Stimulated activated CD8-positive, alpha-beta memory T cell treated with anti-CD3 and anti-CD28 coated beads, Interleukin-4, amount 100 ng/mL, for 48 hours (primary cell): ENCODE measurements at regions not wholly inside any gene's neighbourhood (a gene's known extent, or its start where the extent isn't known, plus 50 kb on each side); places are given as distances from the start of the nearest gene placed in this dataset.

Experiments used
- DNase-seq: peaks from one replicate; pipeline ENCODE4 v3.0.0-alpha.2; 2020

DNA sequence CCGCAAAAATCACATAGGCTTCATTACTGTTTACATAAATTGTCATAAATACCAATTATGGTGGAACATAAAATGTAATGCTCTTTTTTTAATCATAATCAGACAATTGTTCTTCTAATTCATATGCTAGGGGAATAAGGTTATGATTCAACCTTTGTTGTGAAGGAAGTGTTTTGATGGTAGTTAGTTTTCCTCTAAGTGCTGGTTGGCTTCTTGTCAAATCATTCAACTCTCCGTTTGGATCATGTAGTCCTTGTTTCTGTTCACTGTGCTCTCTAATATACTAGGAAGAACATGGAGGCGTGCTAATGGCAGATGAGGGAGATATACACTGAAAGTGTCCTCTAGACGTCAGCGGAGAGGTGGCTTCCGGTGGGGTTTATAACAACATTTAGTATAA, 1938.0 kb upstream of the PIK3C3 start:
- no peak for DNase-seq

DNA sequence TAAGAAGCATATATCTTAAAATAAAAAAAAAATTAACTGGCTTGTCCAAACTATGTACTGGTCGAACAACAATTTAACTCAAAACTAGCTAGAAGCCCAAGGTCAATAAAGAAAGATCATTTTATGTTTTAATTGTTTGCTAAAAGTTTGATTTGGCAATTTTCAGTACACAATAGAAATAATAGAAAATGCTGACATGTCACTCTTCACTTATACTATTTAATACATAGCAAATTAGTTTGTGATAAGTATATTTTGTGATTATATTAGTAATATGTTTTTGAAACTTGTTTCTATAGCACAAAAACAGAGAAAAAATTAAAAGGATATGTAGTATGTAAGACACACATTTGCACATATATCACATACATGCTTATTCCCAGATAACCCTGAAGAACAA, 1938.6 kb upstream of the PIK3C3 start:
- DNase-seq = no peak

DNA sequence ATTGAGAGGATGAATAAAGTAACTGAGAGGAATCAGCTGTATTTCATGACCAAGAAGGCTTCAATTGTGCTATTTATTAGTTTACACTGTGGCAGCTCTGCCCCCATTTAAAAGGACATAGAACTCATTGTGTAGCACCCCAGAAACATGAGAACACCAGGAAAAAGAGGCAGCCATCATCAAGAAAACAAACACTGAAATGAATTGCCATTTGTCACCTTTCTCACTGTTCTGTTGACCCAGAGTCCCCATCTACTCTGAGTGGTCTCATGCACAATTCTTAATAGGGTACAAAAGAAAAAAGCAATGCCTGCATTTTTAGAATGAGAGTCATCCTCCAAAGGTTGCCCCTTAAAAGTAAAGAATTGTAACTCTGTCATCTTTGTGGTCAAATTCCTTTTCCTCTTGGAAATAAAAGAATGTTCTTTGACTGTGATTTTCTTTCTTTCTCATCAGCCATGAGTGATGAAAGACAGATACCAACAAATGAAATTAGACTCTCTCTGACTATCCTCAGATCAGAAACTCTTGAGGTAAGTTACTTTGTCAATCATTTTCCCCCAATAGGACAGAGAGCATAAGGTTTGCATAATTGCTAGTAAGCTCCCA, 1941.9 kb upstream of the PIK3C3 start:
- no peak for DNase-seq

DNA sequence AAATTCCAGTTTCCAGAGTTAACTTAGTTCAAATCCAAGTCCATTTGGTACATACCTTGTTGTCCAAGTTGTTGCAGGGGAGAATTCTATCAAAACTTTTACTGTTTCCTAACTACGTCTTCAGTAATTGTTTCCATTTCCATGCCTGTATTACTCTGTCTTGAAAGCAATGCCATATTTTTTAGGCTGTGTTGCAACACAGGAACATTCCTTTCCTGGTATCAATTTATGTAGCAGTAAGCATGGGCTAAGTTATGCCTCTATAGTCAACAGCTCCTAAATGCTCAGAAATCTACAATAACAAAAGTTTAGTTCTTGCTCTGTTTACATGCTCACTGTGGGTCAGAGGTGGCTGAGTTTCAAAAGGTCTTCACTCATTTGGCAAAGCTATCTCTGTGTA, 1943.8 kb upstream of the PIK3C3 start:
- DNase-seq = no peak

DNA sequence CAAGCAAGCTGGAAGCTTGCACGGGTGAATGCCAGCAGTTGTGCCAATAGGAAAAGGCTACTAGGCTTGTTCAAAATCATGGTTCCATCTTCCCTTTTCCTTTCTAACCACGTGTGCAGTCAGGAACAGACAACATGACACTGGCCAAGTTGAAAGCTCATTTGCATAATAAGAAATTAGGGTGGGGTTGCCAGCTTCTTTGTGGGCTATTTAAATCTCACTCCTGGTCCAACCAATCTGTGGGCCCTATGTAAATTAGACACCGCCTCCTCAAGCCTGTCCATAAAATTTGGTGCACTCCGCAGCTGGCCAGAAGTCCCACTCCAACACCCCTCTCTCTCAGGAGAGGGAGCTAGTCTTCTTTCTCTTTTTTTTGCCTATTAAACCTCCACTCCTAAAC, 1948.4 kb upstream of the PIK3C3 start:
- no peak for DNase-seq

DNA sequence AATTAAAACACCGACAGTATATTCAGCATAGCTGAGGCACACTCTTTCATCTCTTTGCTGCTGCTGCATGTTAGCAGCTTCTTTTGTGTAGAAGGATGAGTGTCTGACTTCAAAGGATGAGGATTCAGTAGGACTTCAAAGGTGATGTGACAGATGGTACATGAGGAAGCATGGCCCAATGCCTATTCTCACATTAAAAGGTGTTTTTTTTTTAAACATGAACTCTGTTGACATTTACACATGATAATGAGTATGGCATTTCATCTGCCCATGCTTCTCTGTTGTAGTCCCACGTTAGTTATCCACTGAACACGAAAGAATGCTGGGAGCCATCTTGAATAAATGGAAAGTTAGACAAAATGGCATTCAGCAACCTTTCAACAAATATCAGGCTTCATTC, 1950.8 kb upstream of the PIK3C3 start:
- DNase-seq = no peak

DNA sequence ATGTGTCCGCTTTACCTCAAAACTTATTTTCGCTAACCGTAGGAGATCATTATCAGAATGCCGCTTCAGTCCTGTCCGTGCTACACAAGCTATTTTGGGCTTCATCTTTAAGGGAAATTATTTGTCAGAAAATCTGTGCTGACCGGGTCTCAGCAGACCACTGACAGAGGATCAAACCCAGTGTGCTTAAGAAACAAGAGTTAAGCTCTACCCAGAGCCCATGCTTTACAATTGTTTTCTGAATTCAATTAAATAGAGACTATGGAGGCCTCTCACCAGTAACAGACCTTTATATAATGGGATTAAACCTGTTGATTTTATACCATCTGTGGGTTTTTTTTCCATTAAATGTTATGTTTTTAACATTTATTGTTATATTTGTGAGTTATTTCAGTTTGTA, 1956.7 kb upstream of the PIK3C3 start:
- no peak for DNase-seq

DNA sequence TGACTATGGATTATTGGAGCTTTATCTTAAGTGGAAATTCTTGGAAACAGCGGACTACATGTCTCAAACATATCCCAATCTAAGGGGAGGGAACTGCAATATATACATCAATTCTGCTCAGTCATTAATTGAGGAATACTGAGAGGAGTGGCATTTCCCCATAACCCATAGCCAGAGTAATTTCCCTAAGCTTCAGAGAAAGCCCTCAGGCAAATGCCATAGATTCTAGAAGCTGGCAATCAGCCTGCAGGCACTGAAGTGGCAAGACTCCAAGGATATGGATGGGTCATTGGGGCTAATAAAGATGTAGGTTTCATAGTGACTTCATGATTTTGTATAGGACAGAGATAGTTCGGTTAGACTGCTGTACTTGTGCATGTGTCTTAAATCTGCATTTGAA, 1960.5 kb upstream of the PIK3C3 start:
- no peak for DNase-seq

DNA sequence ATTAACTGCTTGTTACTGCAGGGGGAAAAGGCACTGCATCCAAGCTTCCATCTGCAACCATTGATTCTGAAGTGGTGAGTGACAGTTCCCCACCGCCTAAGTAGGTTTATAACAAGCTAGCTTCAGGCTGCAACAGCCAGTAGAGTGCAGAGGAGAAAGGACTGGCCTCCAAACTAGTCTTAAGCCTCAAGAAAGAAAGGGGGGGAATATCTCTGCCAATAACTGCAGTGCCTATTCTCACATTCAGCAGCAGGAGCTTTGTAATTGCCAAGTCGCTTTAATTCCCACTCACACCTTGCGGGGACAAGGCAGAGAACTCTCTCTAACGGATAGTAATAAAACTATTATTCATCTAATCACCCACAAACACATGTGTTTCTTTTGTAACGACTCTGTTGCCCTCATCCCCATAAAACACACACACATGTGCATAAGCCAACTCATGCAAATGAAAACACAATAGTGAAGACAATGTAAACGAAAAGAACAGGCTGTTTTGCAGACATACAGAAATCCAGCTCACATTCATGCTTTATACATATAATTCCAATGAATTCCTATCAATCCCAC, 1963.3 kb upstream of the PIK3C3 start:
- no peak for DNase-seq

DNA sequence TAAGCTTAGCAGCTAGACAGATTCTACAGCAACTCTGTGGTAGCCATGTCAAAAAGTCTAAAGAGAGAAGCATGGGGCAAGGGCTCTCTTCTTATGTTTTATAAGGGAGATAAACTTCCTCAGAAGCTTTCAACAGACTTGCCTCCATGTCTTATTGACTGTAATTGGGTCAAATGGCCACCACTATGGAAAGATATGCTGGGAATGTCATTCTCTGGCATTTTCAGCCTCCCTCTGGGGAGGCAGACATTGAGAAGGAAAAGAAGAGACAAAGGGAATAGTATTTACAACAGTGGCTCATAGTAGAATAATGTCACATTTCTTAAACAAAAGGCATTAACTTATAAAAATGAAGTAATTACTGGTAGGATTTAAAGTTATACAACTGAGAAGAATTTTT, 1964.5 kb upstream of the PIK3C3 start:
- no peak for DNase-seq

DNA sequence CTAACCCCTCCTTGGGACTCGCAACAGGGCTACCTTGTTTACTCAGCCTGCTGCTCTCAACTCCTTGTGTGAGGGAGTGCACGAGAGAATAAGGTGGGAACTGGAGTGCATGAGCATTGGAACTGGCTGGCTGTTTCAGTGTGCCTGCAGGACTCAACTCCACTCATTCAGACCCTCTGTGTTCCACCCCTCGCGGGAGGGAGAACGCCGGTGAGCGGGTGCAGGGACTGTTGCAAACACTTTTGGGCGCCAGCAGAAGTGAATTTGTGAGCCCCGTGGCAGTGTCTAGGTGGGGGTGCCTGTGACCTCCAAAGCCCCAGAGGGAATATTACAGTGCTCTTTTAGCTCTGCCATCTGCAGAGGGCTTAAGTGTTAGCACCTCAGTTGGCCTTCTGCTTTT, 1978.3 kb upstream of the PIK3C3 start:
- DNase-seq = no peak

DNA sequence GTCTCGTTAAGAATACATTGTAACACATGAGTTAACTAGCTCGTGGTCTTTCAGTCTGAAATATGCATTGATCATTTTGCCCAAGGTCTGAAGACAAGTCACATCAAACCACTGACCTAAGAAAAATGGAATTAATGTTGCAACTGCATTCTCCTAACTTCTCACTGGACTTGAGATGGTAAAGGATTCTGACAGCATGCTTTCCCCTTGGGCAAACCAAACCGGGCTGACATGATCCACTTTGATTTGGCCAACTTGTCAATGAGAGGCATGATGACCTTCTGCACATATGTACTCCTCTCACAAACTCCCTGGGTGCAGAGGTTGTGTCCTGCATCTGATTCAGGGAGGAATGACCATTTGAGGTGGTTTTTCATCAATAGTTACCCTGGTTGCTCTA, 1982.5 kb upstream of the PIK3C3 start:
- DNase-seq = no peak

DNA sequence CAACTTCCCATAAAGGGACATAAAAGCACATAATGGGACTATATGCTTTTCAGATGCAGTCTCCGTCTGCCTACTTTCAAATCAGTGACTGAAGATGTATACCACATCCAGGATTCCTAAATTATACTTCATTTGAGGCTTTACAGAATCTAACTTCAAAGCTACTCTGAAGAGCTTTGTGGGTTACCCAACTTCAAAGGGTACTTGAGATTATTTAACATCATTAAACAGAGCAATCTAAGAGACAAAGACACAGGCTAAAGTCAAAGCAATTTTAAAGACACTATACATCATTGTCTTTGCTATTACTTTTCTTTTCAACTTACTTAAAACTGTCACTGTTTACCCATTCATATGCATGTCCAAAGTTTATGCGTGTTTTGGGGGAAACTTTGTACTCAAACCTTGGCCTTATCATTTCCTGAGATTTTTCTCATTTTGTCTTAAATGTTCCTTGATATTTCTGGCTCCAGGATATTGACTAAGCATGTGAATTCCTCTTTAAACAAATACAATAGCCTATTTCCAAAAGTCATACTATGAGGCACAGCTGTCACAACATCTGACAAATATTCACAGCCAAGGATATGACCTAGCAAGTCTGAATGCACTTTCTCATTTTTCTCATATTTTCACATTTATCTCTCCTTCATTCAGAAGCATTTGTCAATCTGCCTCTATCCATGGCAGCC, 1985.1 kb upstream of the PIK3C3 start:
- DNase-seq = no peak

DNA sequence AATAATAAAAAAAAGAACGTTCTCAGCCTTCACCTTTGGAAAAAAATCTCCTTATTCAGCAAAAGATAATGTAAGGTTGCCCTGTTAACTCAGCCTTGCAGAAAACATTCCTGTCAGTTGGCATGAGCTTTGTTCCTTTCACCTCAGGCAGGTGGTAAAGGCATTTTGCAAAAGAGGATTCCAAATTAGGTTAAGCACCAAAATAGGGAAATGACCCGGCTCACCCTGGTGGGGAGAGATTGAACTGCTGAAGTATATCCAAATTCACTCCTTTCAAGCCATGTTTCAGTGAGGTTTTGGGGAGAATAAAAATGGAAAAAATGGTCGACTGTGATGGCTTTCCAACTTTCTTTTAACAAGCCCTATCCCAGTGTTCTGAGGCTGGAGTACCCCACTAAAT, 1988.8 kb upstream of the PIK3C3 start:
- DNase-seq = no peak

DNA sequence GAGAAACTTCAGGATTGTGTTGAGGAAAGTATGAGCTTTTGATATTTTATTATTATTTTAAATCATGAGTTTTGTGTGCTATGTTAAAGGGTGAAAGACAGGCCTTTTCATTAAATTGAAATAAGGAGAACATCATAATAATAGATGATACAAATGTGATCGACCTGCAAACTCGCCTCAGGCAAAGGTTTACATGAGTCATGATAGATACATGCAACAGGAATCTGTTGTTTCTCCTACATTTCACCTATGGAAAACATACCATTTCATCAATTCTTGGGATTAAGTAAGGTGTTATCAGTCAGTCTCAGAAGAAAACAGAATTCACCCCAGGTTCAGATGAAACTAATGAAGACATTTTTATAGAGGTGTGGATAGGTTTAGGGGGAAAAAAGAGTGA, 1992.5 kb upstream of the PIK3C3 start:
- no peak for DNase-seq

DNA sequence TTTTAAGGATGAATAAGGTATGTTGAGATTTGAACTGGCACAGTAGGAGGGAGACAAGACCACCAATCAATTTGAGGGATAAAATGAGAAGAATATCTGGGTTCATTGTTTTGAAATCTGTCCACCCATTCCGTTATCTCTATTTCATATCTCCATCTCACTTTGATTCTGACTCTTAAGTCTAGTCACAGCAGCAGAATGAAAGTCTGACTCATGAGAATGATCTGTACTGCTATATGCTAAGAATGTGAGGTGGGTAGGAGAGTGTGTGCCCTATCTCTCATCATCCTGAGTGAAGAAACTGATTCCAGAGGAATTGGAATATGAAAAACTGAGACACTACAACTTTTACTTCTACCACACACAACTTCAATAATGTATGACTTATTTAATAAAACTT, 1994.5 kb upstream of the PIK3C3 start:
- DNase-seq = no peak

DNA sequence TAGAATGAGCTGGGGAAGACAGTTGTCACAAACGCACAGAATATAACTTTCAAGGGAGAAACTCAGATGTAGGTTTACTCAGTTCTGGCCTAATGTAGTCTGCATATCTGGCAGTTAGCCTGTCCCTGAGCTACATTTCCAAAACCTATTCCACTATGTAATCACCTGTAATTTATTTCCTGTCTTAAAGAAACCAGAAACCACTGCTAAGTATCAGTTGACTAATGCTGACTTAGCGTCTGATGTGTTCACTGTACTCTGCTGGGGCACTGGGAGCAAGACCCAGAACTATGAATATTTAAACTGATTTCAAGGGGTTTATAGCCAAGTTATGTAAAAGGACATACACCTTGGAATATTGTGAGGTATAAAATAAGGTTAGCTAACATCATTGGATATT, 1995.2 kb upstream of the PIK3C3 start:
- no peak for DNase-seq

DNA sequence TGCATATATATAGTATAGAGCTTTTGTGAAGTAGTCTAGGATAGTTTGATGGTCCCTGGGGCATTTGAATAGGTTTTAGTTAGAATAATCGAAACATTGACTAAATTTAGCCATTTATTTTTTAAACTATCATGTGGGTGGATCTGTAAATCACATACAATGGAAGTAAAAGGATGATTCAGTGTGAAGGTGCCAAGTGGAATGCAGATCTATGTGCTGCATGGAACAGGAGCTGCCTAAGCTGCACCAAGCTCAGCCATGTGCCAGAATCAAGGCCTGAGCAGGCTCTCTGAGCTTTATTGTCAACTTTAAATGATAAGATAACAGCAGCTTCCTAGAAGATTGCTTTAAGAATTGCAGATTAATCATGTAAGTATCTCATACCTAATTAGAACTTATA, 1996.2 kb upstream of the PIK3C3 start:
- no peak for DNase-seq

DNA sequence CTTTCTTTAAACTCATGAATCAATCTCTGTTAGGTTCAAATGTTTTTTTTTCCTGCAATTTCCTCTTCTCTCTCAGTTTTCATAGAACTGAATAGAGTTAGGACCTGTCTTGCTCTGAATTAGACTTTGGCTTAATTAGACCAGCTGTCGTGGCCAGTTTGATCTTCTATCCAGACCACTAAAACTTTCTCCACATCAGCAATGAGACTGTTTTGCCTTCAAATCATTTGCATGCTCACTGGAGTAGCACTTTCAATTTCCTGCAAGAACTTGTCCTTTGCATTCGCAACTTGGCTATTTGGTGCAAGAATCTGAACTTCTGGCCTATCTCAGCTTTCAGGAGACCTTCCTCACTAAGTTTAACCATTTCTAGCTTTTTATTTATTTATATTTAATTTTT, 2002.2 kb upstream of the PIK3C3 start:
- DNase-seq = no peak

DNA sequence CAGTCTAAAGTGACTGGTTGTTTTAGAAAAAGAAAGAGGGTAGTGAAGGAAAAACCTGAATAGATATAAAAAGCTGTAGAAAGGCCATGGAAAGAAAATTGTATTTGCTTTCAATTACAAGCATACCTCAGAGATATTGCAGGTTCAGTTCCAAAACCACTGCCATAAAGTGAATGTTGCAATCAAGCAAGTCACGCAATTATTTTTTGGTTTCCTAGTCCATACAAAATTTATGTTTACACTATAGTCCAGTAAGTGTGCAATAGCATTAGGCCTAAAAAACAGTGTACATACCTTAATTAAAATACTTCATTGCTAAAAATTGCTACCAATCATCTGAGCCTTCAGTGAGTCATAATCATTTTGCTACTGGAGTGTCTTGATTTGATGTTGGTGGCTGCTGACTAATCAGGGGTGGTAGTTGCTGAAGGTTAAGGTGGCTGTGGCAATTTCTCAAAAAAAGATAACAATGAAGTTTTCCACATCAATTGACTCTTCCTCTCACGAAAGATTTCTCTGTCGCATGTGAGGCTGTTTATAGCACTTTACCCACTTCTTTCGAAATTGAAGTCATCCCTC, 2003.8 kb upstream of the PIK3C3 start:
- DNase-seq = no peak

DNA sequence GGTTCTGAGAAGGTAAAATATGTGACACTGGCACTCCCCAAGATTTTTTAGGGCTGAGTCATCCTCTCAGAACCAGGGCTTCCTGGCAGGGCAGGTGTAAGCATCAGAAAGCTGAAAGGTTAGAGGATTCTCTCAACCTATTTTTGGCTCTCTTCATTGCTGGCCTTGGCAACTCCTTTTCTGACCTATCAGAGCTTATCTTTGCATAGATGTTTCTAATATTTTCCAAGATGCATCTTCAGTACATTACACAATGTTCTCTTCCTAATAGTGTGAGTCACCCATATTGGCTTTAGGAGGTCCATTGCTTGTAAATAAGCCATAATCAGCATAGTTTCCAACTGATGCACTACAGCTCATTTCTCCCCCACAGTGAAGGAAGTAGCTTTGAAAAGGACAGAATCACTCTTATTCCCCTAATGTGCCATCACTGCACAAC, 2008.4 kb upstream of the PIK3C3 start:
- no peak for DNase-seq

DNA sequence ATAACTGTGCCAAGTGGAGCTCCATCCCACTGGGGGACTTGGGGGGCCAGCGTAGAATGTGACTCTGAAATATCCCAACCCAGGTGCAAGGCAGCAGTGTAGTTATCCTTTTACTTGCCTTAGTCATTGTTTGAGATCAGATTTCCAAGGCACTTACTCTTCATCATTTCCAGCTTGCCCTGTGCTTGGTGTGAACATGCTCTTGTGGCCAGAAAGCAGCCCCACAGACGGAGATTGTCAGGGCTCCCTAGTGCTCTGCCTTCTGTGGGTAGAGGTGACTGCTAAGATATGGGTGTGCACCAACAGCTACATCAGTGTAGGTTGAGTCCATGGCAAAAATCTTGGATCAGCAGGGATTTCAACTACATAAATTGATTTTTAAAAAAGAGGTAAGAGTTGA, 2010.0 kb upstream of the PIK3C3 start:
- DNase-seq = no peak

DNA sequence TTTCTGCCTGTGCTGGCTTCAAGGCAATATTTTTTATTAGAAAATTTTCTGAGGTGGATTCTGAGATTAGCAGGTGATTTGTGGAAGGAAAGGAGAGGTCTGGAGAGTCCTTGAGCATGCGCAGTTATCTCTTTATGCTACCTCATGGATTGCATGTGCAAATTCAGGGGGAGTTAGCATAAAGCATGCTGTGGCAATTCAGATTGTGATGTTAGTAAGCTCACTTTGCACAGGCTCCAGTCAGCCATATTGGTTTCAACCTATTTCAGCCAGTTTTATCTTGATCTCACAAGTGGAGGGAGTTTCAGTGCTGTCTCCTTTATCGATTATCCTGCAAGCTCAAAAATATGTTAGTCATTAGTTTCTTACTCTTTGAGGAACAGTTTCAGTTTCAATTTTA, 2012.3 kb upstream of the PIK3C3 start:
- no peak for DNase-seq
